AG04449 (cell line): ENCODE measurements at regions not wholly inside any gene's neighbourhood (a gene's known extent, or its start where the extent isn't known, plus 50 kb on each side); places are given as distances from the start of the nearest gene placed in this dataset.

Experiments used
- CTCF ChIA-PET: fragments of 350-600 bp; formaldehyde crosslinking; extraction: SDS; loops from one replicate; lab custom pipeline; 2021; ENCODE audit warnings: antibody characterized with exemption; lab: Yijun Ruan, JAX
- POLR2A ChIA-PET: fragments of 400-600, 350-600 bp; formaldehyde crosslinking; extraction: SDS; loops from one replicate; lab custom pipeline; 2020; ENCODE audit warnings: antibody characterized with exemption, inconsistent platforms; lab: Yijun Ruan, JAX
- DNase-seq: peaks from one replicate; pipeline ENCODE4 v3.0.0-alpha.2; 2010; ENCODE audit warnings: low read depth, low spot score
- H3K4me3 ChIP-seq: 2 replicates; pipeline ENCODE4 v1.5.1; 2011; ENCODE audit warnings: low read depth, mild to moderate bottlenecking, control low read depth, low read length
- CTCF ChIP-seq: IDR thresholded peaks from one replicate; pipeline ENCODE4 v1.5.1; 2011; ENCODE audit warnings: mild to moderate bottlenecking, moderate library complexity, low read length, control low read depth, inconsistent platforms; ENCODE audit not compliant: insufficient read depth; ENCODE audit errors: missing control alignments

- ChIA-PET CTCF (no interaction called here), POLR2A (no interaction called here)
- DNase-seq = no peak
- no peak overlapping the region for H3K4me3 ChIP-seq
- TF ChIP-seq CTCF = no peak
Measured at GRCh38 chr21:16037421-16037955, 307.7 kb downstream of the USP25 start.

- ChIA-PET CTCF (interaction anchor here (1.2 to 1.5 kb wide), 2 partner anchors 41 to 290 kb away, joined by 4 to 5 read pairs; no protein-coding TSS in a partner anchor), POLR2A (no interaction called here)
- no peak for TF ChIP-seq CTCF
- no peak for DNase-seq
- no peak overlapping the region for H3K4me3 ChIP-seq
Measured at GRCh38 chr21:16040601-16041000, 310.8 kb downstream of the USP25 start.

- CTCF ChIA-PET = no interaction called here
- H3K4me3 ChIP-seq = no peak overlapping the region
- no peak for DNase-seq
- no peak for TF ChIP-seq CTCF
- POLR2A ChIA-PET = no interaction called here
Measured at GRCh38 chr21:16044676-16045075, 314.9 kb downstream of the USP25 start.

- POLR2A ChIA-PET = no interaction called here
- TF ChIP-seq CTCF = no peak
- H3K4me3 ChIP-seq = no peak overlapping the region
- DNase-seq = no peak
- CTCF ChIA-PET = no interaction called here
Measured at GRCh38 chr21:16046656-16047330, 317.0 kb downstream of the USP25 start.

- CTCF ChIA-PET = interaction anchor here (3.1 kb wide), 1 partner anchor 34 kb away, joined by 9 read pairs; no protein-coding TSS in a partner anchor
- POLR2A ChIA-PET = no interaction called here
- no peak overlapping the region for H3K4me3 ChIP-seq
- DNase-seq = peak; percentile 54
- no peak for TF ChIP-seq CTCF
Measured at GRCh38 chr21:16047904-16048303, 318.1 kb downstream of the USP25 start.

- no peak overlapping the region for H3K4me3 ChIP-seq
- no peak for TF ChIP-seq CTCF
- no peak for DNase-seq
- ChIA-PET POLR2A (no interaction called here), CTCF (no interaction called here)
Measured at GRCh38 chr21:16055014-16055413, 325.2 kb downstream of the USP25 start.
